ENCODE measurements at regions not wholly inside any gene's neighbourhood (a gene's known extent, or its start where the extent isn't known, plus 50 kb on each side); places are given as distances from the start of the nearest gene placed in this dataset.

- Histone ChIP-seq H3K36me3 (replicated peaks; ENCODE audit: insufficient read depth, low read length) (no peaks in the 10 kb centered on the region), H3K79me2 (ENCODE audit: low read length) (no peaks in the 10 kb centered on the region), H3K9me2 (replicated peaks; ENCODE audit: insufficient read depth, low read length) (no peaks in the 10 kb centered on the region), H3K4me3 (ENCODE audit: low read length) (no peak overlapping the region), H3K4me2 (ENCODE audit: low read depth, low read length) (no peak overlapping the region), H4K20me1 (ENCODE audit: insufficient read depth, low read length) (no peaks in the 10 kb centered on the region), H3F3A (ENCODE audit: insufficient read depth, low read length) (no peaks in the 10 kb centered on the region), H2AFZ (ENCODE audit: low read length) (no peak overlapping the region), H3K9me3 (replicated peaks; ENCODE audit: insufficient read depth, low read length) (no peaks in the 10 kb centered on the region), H3K4me1 (ENCODE audit: low read length) (no peaks in the 10 kb centered on the region), H3K9ac (ENCODE audit: low read length) (no peak overlapping the region), H3K27ac (ENCODE audit: low read length) (no peak overlapping the region), H3K27me3 (replicated peaks; ENCODE audit: insufficient read depth, low read length) (no peaks in the 10 kb centered on the region)
- DNase-seq = no peak
- TF ChIP-seq, protein P1, sequence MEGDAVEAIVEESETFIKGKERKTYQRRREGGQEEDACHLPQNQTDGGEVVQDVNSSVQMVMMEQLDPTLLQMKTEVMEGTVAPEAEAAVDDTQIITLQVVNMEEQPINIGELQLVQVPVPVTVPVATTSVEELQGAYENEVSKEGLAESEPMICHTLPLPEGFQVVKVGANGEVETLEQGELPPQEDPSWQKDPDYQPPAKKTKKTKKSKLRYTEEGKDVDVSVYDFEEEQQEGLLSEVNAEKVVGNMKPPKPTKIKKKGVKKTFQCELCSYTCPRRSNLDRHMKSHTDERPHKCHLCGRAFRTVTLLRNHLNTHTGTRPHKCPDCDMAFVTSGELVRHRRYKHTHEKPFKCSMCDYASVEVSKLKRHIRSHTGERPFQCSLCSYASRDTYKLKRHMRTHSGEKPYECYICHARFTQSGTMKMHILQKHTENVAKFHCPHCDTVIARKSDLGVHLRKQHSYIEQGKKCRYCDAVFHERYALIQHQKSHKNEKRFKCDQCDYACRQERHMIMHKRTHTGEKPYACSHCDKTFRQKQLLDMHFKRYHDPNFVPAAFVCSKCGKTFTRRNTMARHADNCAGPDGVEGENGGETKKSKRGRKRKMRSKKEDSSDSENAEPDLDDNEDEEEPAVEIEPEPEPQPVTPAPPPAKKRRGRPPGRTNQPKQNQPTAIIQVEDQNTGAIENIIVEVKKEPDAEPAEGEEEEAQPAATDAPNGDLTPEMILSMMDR (IDR thresholded peaks at IDR 0.05; ENCODE audit: low read length) = no peak
- TF ChIP-seq EZH2 (optimal IDR thresholded peaks at IDR 0.05; ENCODE audit: low read depth, low read length) = no peak
- no peak for TF ChIP-seq EZH2phosphoT487 (IDR thresholded peaks at IDR 0.05; ENCODE audit: low read length)
These were observed 287.1 kb upstream of the ZNF462 start for GRCh38 chr9:106575823-106576222.

GRCh38 chr9:106576232-106576760 lies 286.7 kb upstream of the ZNF462 start:
- no peak overlapping the region for H2AFZ ChIP-seq (ENCODE audit: low read length)
- H3K4me1 ChIP-seq (ENCODE audit: low read length) = no peaks in the 10 kb centered on the region
- no peaks in the 10 kb centered on the region for H3K36me3 ChIP-seq (replicated peaks; ENCODE audit: insufficient read depth, low read length)
- no peaks in the 10 kb centered on the region for H3K27me3 ChIP-seq (replicated peaks; ENCODE audit: insufficient read depth, low read length)
- H4K20me1 ChIP-seq (ENCODE audit: insufficient read depth, low read length) = no peaks in the 10 kb centered on the region
- H3K9me3 ChIP-seq (replicated peaks; ENCODE audit: insufficient read depth, low read length) = no peaks in the 10 kb centered on the region
- TF ChIP-seq, protein P1 (IDR thresholded peaks at IDR 0.05; ENCODE audit: low read length) = no peak
- no peak for TF ChIP-seq EZH2phosphoT487 (IDR thresholded peaks at IDR 0.05; ENCODE audit: low read length)
- no peak for TF ChIP-seq EZH2 (optimal IDR thresholded peaks at IDR 0.05; ENCODE audit: low read depth, low read length)
- H3F3A ChIP-seq (ENCODE audit: insufficient read depth, low read length) = no peaks in the 10 kb centered on the region
- no peak for DNase-seq
- H3K9ac ChIP-seq (ENCODE audit: low read length) = no peak overlapping the region
- no peak overlapping the region for H3K4me2 ChIP-seq (ENCODE audit: low read depth, low read length)
- H3K9me2 ChIP-seq (replicated peaks; ENCODE audit: insufficient read depth, low read length) = no peaks in the 10 kb centered on the region
- H3K27ac ChIP-seq (ENCODE audit: low read length) = no peak overlapping the region
- H3K4me3 ChIP-seq (ENCODE audit: low read length) = no peak overlapping the region
- no peaks in the 10 kb centered on the region for H3K79me2 ChIP-seq (ENCODE audit: low read length)

- no peak overlapping the region for H3K4me2 ChIP-seq (ENCODE audit: low read depth, low read length)
- H3F3A ChIP-seq (ENCODE audit: insufficient read depth, low read length) = no peaks in the 10 kb centered on the region
- H3K79me2 ChIP-seq (ENCODE audit: low read length) = no peaks in the 10 kb centered on the region
- H4K20me1 ChIP-seq (ENCODE audit: insufficient read depth, low read length) = no peaks in the 10 kb centered on the region
- DNase-seq = no peak
- TF ChIP-seq, protein P1 (IDR thresholded peaks at IDR 0.05; ENCODE audit: low read length) = no peak
- no peak for TF ChIP-seq EZH2phosphoT487 (IDR thresholded peaks at IDR 0.05; ENCODE audit: low read length)
- TF ChIP-seq EZH2 (optimal IDR thresholded peaks at IDR 0.05; ENCODE audit: low read depth, low read length) = no peak
- H2AFZ ChIP-seq (ENCODE audit: low read length) = no peak overlapping the region
- H3K4me3 ChIP-seq (ENCODE audit: low read length) = no peak overlapping the region
- no peaks in the 10 kb centered on the region for H3K4me1 ChIP-seq (ENCODE audit: low read length)
- H3K27ac ChIP-seq (ENCODE audit: low read length) = no peak overlapping the region
- H3K9ac ChIP-seq (ENCODE audit: low read length) = no peak overlapping the region
- H3K36me3 ChIP-seq (replicated peaks; ENCODE audit: insufficient read depth, low read length) = no peaks in the 10 kb centered on the region
- no peaks in the 10 kb centered on the region for H3K27me3 ChIP-seq (replicated peaks; ENCODE audit: insufficient read depth, low read length)
- no peaks in the 10 kb centered on the region for H3K9me3 ChIP-seq (replicated peaks; ENCODE audit: insufficient read depth, low read length)
- no peaks in the 10 kb centered on the region for H3K9me2 ChIP-seq (replicated peaks; ENCODE audit: insufficient read depth, low read length)
These were observed 285.8 kb upstream of the ZNF462 start for GRCh38 chr9:106577121-106577520.

Measured in MM.1S (cell line).